ENCODE measurements at regions not wholly inside any gene's neighbourhood (a gene's known extent, or its start where the extent isn't known, plus 50 kb on each side); places are given as distances from the start of the nearest gene placed in this dataset.

GRCh38 chr9:129363216-129363873, 185.3 kb upstream of the IER5L start:
- no peak for TF ChIP-seq CTCF (conservative IDR thresholded peaks at IDR 0.05; ENCODE audit: low read depth, low read length)
- TF ChIP-seq EZH2phosphoT487 (IDR thresholded peaks at IDR 0.05; ENCODE audit: borderline replicate concordance, low read length), result no peak

Data from PC-3 (cell line).